Kidney epithelial cell (primary cell): ENCODE measurements at regions not wholly inside any gene's neighbourhood (a gene's known extent, or its start where the extent isn't known, plus 50 kb on each side); places are given as distances from the start of the nearest gene placed in this dataset.

Experiments used
- DNase-seq: peaks from one replicate; pipeline ENCODE4 v3.0.0-alpha.2; 2010; ENCODE audit warnings: low read depth
- H3K27me3 ChIP-seq: 2 replicates; pipeline ENCODE4 v1.6.0; 2011; ENCODE audit warnings: low read length; ENCODE audit not compliant: control insufficient read depth, insufficient read depth
- H3K36me3 ChIP-seq: 2 replicates; pipeline ENCODE4 v1.5.1; 2011; ENCODE audit warnings: low read length; ENCODE audit not compliant: control insufficient read depth, insufficient read depth
- H3K4me3 ChIP-seq: 2 replicates; pipeline ENCODE4 v1.5.1; 2011; ENCODE audit warnings: low read depth, mild to moderate bottlenecking, control low read depth, low read length
- TF ChIP-seq, protein P1 (sequence below): IDR thresholded peaks from 2 replicates; pipeline ENCODE4 v1.5.1; 2011; ENCODE audit warnings: mild to moderate bottlenecking, moderate library complexity, low read length, control low read depth, inconsistent platforms; ENCODE audit not compliant: insufficient read depth, poor library complexity, severe bottlenecking

DNA sequence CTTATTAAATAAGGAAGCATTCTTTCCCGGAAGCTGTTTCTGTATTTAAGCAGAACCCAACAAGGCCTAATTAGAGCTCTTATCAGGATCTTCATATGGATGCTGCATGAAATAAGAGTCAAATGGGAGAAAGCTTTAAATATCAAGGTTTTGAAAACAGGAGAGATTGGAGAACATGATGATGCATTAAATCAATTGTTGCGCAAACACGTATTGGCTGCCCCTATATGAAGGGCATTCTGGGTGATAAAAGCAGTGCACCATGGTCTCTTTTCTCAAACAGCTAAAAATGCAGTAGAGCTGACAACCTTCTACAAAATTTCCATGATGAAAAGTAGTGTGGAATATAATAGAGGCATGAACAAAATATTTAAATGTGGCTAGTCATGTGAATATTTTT is 98.9 kb downstream of the TBXT start:
- TF ChIP-seq, protein P1, sequence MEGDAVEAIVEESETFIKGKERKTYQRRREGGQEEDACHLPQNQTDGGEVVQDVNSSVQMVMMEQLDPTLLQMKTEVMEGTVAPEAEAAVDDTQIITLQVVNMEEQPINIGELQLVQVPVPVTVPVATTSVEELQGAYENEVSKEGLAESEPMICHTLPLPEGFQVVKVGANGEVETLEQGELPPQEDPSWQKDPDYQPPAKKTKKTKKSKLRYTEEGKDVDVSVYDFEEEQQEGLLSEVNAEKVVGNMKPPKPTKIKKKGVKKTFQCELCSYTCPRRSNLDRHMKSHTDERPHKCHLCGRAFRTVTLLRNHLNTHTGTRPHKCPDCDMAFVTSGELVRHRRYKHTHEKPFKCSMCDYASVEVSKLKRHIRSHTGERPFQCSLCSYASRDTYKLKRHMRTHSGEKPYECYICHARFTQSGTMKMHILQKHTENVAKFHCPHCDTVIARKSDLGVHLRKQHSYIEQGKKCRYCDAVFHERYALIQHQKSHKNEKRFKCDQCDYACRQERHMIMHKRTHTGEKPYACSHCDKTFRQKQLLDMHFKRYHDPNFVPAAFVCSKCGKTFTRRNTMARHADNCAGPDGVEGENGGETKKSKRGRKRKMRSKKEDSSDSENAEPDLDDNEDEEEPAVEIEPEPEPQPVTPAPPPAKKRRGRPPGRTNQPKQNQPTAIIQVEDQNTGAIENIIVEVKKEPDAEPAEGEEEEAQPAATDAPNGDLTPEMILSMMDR, result no peak
- DNase-seq, result no peak
- H3K4me3 ChIP-seq, result no peak overlapping the region
- H3K27me3 ChIP-seq, result no peaks in the 10 kb centered on the region
- H3K36me3 ChIP-seq, result no peaks in the 10 kb centered on the region

DNA sequence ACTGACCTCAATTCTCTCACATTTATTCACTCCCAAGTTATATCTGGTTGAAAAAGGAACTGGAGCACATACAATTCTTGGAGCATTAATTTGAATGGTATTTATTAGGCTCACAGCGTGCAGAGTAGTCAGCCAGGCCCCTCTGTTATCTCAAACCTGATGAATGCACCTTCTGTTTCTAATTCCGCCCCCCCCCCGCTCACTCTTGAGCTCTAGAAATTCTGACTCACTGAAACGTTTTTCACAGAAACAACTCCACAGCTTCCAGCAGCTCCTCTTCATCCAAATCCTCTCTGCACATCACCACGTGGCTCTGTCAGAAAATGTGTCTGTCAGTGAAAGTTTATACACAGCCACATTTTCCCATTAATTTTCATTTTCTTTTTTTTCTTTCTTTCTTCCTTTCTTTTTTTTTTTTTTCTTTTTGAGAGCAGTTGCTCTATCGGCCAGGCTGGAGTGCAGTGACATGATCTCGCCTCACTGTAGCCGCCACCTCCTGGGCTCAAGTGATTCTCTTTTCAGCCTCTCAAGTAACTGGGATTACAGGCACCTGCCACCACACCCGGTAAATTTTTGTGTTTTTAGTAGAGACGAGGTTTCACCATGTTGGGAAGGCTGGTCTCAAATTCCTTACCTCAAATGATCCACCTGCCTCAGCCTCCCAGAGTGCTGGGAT is 109.4 kb downstream of the TBXT start:
- DNase-seq, result no peak
- no peaks in the 10 kb centered on the region for H3K27me3 ChIP-seq
- H3K36me3 ChIP-seq, result no peaks in the 10 kb centered on the region
- TF ChIP-seq, protein P1, result no peak
- no peak overlapping the region for H3K4me3 ChIP-seq

DNA sequence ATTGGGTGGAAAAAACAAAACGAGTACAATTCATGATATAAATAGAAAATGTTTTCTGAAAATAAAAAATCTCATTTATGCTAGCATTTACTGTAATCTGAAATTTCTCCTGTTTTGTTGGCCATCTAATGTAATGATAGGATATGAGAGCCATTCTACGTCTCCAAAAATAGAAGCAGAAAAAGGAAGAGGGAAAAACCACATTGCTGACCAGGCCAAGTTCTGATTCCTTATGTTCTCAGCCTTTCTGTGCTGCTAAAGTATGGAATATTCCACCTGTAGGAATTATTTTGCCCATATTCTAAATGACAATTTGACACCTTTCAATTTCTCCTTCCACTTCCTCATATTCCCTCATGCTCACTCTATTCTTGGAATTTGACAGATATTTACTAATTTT is 110.2 kb downstream of the TBXT start:
- Histone ChIP-seq H3K36me3 (no peaks in the 10 kb centered on the region), H3K27me3 (no peaks in the 10 kb centered on the region), H3K4me3 (no peak overlapping the region)
- TF ChIP-seq, protein P1, result no peak
- DNase-seq, result no peak

DNA sequence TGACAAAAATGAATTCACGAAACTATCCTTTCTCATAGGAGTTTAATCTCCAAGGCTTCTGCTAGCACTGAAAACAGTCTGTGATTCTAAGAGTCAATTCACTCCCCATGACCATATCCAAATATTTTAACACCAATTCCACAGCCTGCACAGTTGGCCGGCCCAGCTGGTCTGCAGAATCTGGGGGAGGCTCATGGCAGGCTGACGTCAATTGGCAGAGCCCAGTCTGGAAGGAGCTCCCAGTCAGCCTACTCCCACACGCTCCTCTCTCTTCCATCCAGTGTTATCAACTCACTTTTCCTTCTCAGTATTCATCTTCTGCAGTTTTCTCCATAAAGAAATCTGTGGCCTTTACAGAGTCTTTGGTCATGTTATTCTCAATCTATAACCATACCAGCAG is 111.0 kb downstream of the TBXT start:
- no peak overlapping the region for H3K4me3 ChIP-seq
- DNase-seq, result no peak
- H3K36me3 ChIP-seq, result no peaks in the 10 kb centered on the region
- H3K27me3 ChIP-seq, result no peaks in the 10 kb centered on the region
- TF ChIP-seq, protein P1, result no peak

DNA sequence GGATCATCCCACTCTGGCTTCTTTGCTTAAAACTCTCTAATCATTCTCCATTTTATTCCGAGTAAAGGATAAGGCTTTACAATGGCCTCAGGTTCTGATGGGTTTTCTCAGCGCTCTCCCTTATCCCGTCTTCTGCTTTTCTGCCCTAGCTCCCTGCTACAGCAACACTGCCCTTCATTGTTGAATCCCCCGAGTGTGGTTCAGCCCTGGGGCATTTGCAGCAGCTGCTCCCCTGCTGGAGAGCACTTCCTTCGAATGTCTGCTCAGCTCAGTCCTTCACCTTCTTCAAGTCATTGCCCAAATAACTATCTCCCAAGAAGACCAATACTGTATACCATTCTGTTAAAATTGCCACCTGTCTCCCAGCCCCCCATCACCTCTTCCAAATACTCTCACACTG is 111.8 kb downstream of the TBXT start:
- Histone ChIP-seq H3K4me3 (no peak overlapping the region), H3K36me3 (no peaks in the 10 kb centered on the region), H3K27me3 (no peaks in the 10 kb centered on the region)
- TF ChIP-seq, protein P1, result no peak
- DNase-seq, result no peak

DNA sequence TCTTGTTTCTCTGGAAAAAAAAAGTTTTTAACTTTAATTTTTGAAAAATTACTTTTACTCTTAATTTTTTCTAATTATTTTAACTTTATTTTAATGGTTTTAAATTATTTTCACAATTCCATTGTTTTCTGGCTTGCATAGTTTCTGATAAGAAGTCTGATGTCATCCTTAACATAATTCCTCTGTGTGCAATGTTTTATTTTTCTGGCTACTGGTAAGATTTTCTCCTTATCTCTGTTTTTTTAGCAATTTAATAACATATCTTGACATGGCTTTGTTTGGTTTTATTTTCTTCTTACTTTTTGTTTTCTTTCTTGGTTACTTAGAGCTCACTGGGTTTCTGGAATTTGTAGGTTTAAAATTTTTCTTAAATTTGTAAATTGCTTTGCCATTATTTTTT is 114.8 kb downstream of the TBXT start:
- DNase-seq, result no peak
- TF ChIP-seq, protein P1, result no peak

More for the DNA sequence above, 114.8 kb downstream of the TBXT start:
- Histone ChIP-seq H3K36me3 (no peaks in the 10 kb centered on the region), H3K4me3 (no peak overlapping the region), H3K27me3 (no peaks in the 10 kb centered on the region)
